ENCODE measurements at regions not wholly inside any gene's neighbourhood (a gene's known extent, or its start where the extent isn't known, plus 50 kb on each side); places are given as distances from the start of the nearest gene placed in this dataset.

- no peaks in the 10 kb centered on the region for H3K9me3 ChIP-seq
- intact Hi-C loops (cut with DNase I; ENCODE audit: low total_unique reads): no loop called here
- TF ChIP-seq CTCF (IDR thresholded peaks at IDR 0.05): no peak
- TF ChIP-seq POLR2A (IDR thresholded peaks at IDR 0.05): no peak
- TF ChIP-seq EP300 (IDR thresholded peaks at IDR 0.05; ENCODE audit: low read depth): no peak
- no peak for TF ChIP-seq POLR2AphosphoS5 (IDR thresholded peaks at IDR 0.05)
- H3K27ac ChIP-seq: no peak overlapping the region
- no peaks in the 10 kb centered on the region for H3K36me3 ChIP-seq
- H3K4me3 ChIP-seq: no peak overlapping the region
- 84 to 89% methylated on average over 10 to 11 of the region's 11 CpGs for WGBS, 2 donors (ENCODE audit: low coverage in 1 of 2)
- no peaks in the 10 kb centered on the region for H3K27me3 ChIP-seq
- in situ Hi-C loops (cut with MboI; ENCODE audit: low pct_ligation_motif_present in 1 of 4, low pct_unique_long_range_greater_than_20kb in 1 of 4, low sequenced_read_pairs in 3 of 4): no loop called here
- peaks cover 14 to 16% (median 15%) of the 10 kb centered on the region in 4 donors for H3K4me1 ChIP-seq
- DNase-seq: no peak
These were observed 86.2 kb upstream of the IRF2BP2 start for GRCh38 chr1:234696148-234696576.

- intact Hi-C loops (cut with DNase I; ENCODE audit: low total_unique reads): no loop called here
- H3K27me3 ChIP-seq: no peaks in the 10 kb centered on the region
- H3K27ac ChIP-seq: no peak overlapping the region
- H3K4me3 ChIP-seq: no peak overlapping the region
- in situ Hi-C loops (cut with MboI; ENCODE audit: low pct_ligation_motif_present in 1 of 4, low pct_unique_long_range_greater_than_20kb in 1 of 4, low sequenced_read_pairs in 3 of 4): no loop called here
- peaks cover 3 to 5% (median 4%) of the 10 kb centered on the region in 4 donors for H3K4me1 ChIP-seq
- no peaks in the 10 kb centered on the region for H3K9me3 ChIP-seq
- TF ChIP-seq POLR2A (IDR thresholded peaks at IDR 0.05) (no peak), EP300 (IDR thresholded peaks at IDR 0.05; ENCODE audit: low read depth) (no peak), POLR2AphosphoS5 (IDR thresholded peaks at IDR 0.05) (no peak), CTCF (IDR thresholded peaks at IDR 0.05) (no peak)
- 50 to 80% methylated on average over 1 to 2 of the region's 2 CpGs for WGBS, 2 donors (ENCODE audit: low coverage in 1 of 2)
- no peak for DNase-seq
- H3K36me3 ChIP-seq: no peaks in the 10 kb centered on the region
These were observed 84.7 kb upstream of the IRF2BP2 start for GRCh38 chr1:234694661-234695060.

- Histone ChIP-seq H3K4me1 (no peaks in the 10 kb centered on the region), H3K4me3 (no peak overlapping the region), H3K27me3 (no peaks in the 10 kb centered on the region), H3K36me3 (no peaks in the 10 kb centered on the region), H3K27ac (no peak overlapping the region), H3K9me3 (no peaks in the 10 kb centered on the region)
- no peak for DNase-seq
- intact Hi-C loops (cut with DNase I; ENCODE audit: low total_unique reads): no loop called here
- 77 to 83% methylated on average over 2 to 4 of the region's 4 CpGs for WGBS, 2 donors (ENCODE audit: low coverage in 1 of 2)
- in situ Hi-C loops (cut with MboI; ENCODE audit: low pct_ligation_motif_present in 1 of 4, low pct_unique_long_range_greater_than_20kb in 1 of 4, low sequenced_read_pairs in 3 of 4): no loop called here
- TF ChIP-seq CTCF (IDR thresholded peaks at IDR 0.05) (no peak), POLR2AphosphoS5 (IDR thresholded peaks at IDR 0.05) (no peak), POLR2A (IDR thresholded peaks at IDR 0.05) (no peak), EP300 (IDR thresholded peaks at IDR 0.05; ENCODE audit: low read depth) (no peak)
These were observed 83.1 kb upstream of the IRF2BP2 start for GRCh38 chr1:234692966-234693580.

GRCh38 chr1:234691567-234691966, 81.6 kb upstream of the IRF2BP2 start:
- Histone ChIP-seq H3K27ac (no peak overlapping the region), H3K4me1 (no peaks in the 10 kb centered on the region), H3K36me3 (no peaks in the 10 kb centered on the region), H3K27me3 (no peaks in the 10 kb centered on the region), H3K9me3 (no peaks in the 10 kb centered on the region), H3K4me3 (no peak overlapping the region)
- in situ Hi-C loops (cut with MboI; ENCODE audit: low pct_ligation_motif_present in 1 of 4, low pct_unique_long_range_greater_than_20kb in 1 of 4, low sequenced_read_pairs in 3 of 4): no loop called here
- TF ChIP-seq POLR2A (IDR thresholded peaks at IDR 0.05): no peak
- TF ChIP-seq CTCF (IDR thresholded peaks at IDR 0.05): peak; percentile 11 to 62 (median 36)
- no peak for TF ChIP-seq EP300 (IDR thresholded peaks at IDR 0.05; ENCODE audit: low read depth)
- WGBS, 2 donors (ENCODE audit: low coverage in 1 of 2): 47 to 55% methylated on average over 3 of the region's 3 CpGs
- intact Hi-C loops (cut with DNase I; ENCODE audit: low total_unique reads): no loop called here
- no peak for DNase-seq

Data from transverse colon (tissue), 4 donors.